Heart left ventricle (tissue), 16 donors: ENCODE measurements at regions not wholly inside any gene's neighbourhood (a gene's known extent, or its start where the extent isn't known, plus 50 kb on each side); places are given as distances from the start of the nearest gene placed in this dataset.

Source experiments
- ATAC-seq, 4 donors: fragments of 200-7000 bp; cut with Tn5 transposase; one replicate each; pipeline ENCODE4 v1.9.1; 2020 to 2022; ENCODE audit warnings: moderate library complexity in 4 of 4, mild to moderate bottlenecking in 3 of 4, moderate number of reproducible peaks in 1 of 4
- DNase-seq, 5 donors: peaks; one replicate each; pipeline ENCODE4 v3.0.0-alpha.2; 2020
- H3K27ac ChIP-seq, 12 donors: fragments of 200-600 bp; sonication (generic) in 4 of 12; one replicate each; pipeline versions ENCODE4 v1.5.0 to v1.8.0; 2016 to 2022; ENCODE audit warnings: mild to moderate bottlenecking in 2 of 12
- H3K27me3 ChIP-seq, 9 donors: fragments of 200-600 bp; sonication (generic) in 2 of 9; one replicate each; pipeline versions ENCODE4 v1.5.1 to v1.8.0; 2016 to 2022; ENCODE audit warnings: mild to moderate bottlenecking in 3 of 9
- H3K36me3 ChIP-seq, 9 donors: fragments of 200-600 bp; sonication (generic) in 2 of 9; one replicate each; pipeline versions ENCODE4 v1.5.0 to v1.8.0; 2018 to 2022; ENCODE audit warnings: mild to moderate bottlenecking in 2 of 9
- H3K4me1 ChIP-seq, 12 donors: fragments of 200-600 bp; sonication (generic) in 4 of 12; one replicate each; pipeline versions ENCODE4 v1.5.0 to v1.8.0; 2016 to 2022; ENCODE audit warnings: mild to moderate bottlenecking in 3 of 12
- H3K4me3 ChIP-seq, 12 donors: fragments of 200-600 bp; sonication (generic) in 4 of 12; one replicate each; pipeline versions ENCODE4 v1.5.0 to v1.8.0; 2017 to 2022; ENCODE audit warnings: mild to moderate bottlenecking in 9 of 12, moderate library complexity in 4 of 12
- H3K9me3 ChIP-seq, 12 donors: fragments of 200-600 bp; sonication (generic) in 4 of 12; one replicate each; pipeline versions ENCODE4 v1.5.0 to v1.8.0; 2016 to 2022; ENCODE audit warnings: mild to moderate bottlenecking in 1 of 12
- CTCF ChIP-seq, 12 donors: fragments of 200-600 bp; sonication (generic) in 4 of 12; IDR thresholded peaks; one replicate each; pipeline versions ENCODE4 v1.5.0 to v1.8.0; 2018 to 2022; ENCODE audit warnings: antibody characterized with exemption in 12 of 12, mild to moderate bottlenecking in 5 of 12
- POLR2A ChIP-seq, 2 donors: fragments of 450-650 bp; IDR thresholded peaks; one replicate each; pipeline ENCODE4 v1.6.1; 2017; ENCODE audit warnings: antibody characterized with exemption in 2 of 2, mild to moderate bottlenecking in 2 of 2, moderate library complexity in 2 of 2
- WGBS, 4 donors: extraction: QIAGEN DNeasy Blood & Tissue Kit in 2 of 4; methylation state at CpG; one replicate each; pipeline versions ENCODE4 v1.1.5 to v1.1.7; 2013 to 2018; 5-methylcytosine and 5-hydroxymethylcytosine counted together
- intact Hi-C, 10 donors: fragments of 100-400 bp; cut with DNase I; formaldehyde crosslinking; loops; one replicate each; pipeline versions ENCODE4 v1.11.1 to v1.14.2; 2022
- donor health status: ischemic (EF 13 %, LVEDD 7.1; RV severe dilation, severe dysfunction).
- donor health status: healthy with polysubstance abuse.
- donor health status: DM: no; HTN: yes; CAD: no.
- donor health status: DM: no; HTN: no; CAD: no.
- donor health status: ischemic (EF 25% LVEDD 6.9; RV normal size, moderate dysfunction).
- donor health status: ischemic (EF 25% LVEDD 5.7; RV mildly dilated, moderate dysfunction).
- donor health status: healthy.
- donor health status: DM: yes; HTN: yes; CAD: no.
- donor health status: ischemic (EF 35%, LVEDD 5.7; RV mildly dilated, moderate dysfunction).
- donor health status: nonischemic (EF 11% LVEDD 7.7; RV severe dilation, severe dysfunction).
- donor health status: DM: yes; HTN: yes; CAD: no.
- donor health status: PGD.
- donor health status: ischemic (EF 29% LVEDD 5.4; RV normal size, mild dysfunction).
- donor health status: nonischemic (EF 23%, LVEDD 6.1; RV moderate dilation, normal function).

- Histone ChIP-seq H3K4me3 (no peak overlapping the region), H3K36me3 (no peaks in the 10 kb centered on the region), H3K27ac (no peak overlapping the region), H3K9me3 (no peaks in the 10 kb centered on the region), H3K27me3 (peaks cover 0 to 7% (median 0%) of the 10 kb centered on the region in 9 donors), H3K4me1 (no peaks in the 10 kb centered on the region)
- WGBS, 4 donors: 82 to 89% (median 83%) methylated on average over 5 of the region's 5 CpGs
- ATAC-seq (no peak), DNase-seq (no peak)
- TF ChIP-seq POLR2A (IDR thresholded peaks at IDR 0.05) (no peak), CTCF (IDR thresholded peaks at IDR 0.05) (no peak)
- intact Hi-C loops: no loop called here
Measured at GRCh38 chr10:121054874-121055273, 203.7 kb downstream of the WDR11 start.

- Histone ChIP-seq H3K4me1 (no peaks in the 10 kb centered on the region), H3K36me3 (no peaks in the 10 kb centered on the region), H3K4me3 (no peak overlapping the region), H3K27me3 (peaks cover 0 to 7% (median 0%) of the 10 kb centered on the region in 9 donors), H3K9me3 (no peaks in the 10 kb centered on the region), H3K27ac (no peak overlapping the region)
- WGBS, 4 donors: 68 to 75% (median 71%) methylated on average over 4 of the region's 4 CpGs
- ATAC-seq (no peak), DNase-seq (no peak)
- TF ChIP-seq POLR2A (IDR thresholded peaks at IDR 0.05) (no peak), CTCF (IDR thresholded peaks at IDR 0.05) (no peak)
- intact Hi-C loops: no loop called here
Measured at GRCh38 chr10:121057269-121057668, 206.1 kb downstream of the WDR11 start.

GRCh38 chr10:121058082-121058481 lies 206.9 kb downstream of the WDR11 start:
- Histone ChIP-seq H3K9me3 (no peaks in the 10 kb centered on the region), H3K4me3 (no peak overlapping the region), H3K27ac (no peak overlapping the region), H3K36me3 (no peaks in the 10 kb centered on the region), H3K4me1 (no peaks in the 10 kb centered on the region), H3K27me3 (peaks cover 0 to 7% (median 0%) of the 10 kb centered on the region in 9 donors)
- intact Hi-C loops: no loop called here
- DNase-seq: no peak
- ATAC-seq: no peak
- TF ChIP-seq POLR2A (IDR thresholded peaks at IDR 0.05): no peak
- TF ChIP-seq CTCF (IDR thresholded peaks at IDR 0.05): no peak
- WGBS, 4 donors: 86 to 93% (median 92%) methylated on average over 6 of the region's 6 CpGs

- H3K27ac ChIP-seq: no peak overlapping the region
- ATAC-seq (no peak), DNase-seq (no peak)
- intact Hi-C loops: no loop called here
- H3K36me3 ChIP-seq: no peaks in the 10 kb centered on the region
- WGBS, 4 donors: 63 to 76% (median 70%) methylated on average over 4 of the region's 4 CpGs
- H3K4me3 ChIP-seq: no peak overlapping the region
- peaks cover 0 to 7% (median 0%) of the 10 kb centered on the region in 9 donors for H3K27me3 ChIP-seq
- no peak for TF ChIP-seq POLR2A (IDR thresholded peaks at IDR 0.05)
- no peak for TF ChIP-seq CTCF (IDR thresholded peaks at IDR 0.05)
- H3K4me1 ChIP-seq: no peaks in the 10 kb centered on the region
- no peaks in the 10 kb centered on the region for H3K9me3 ChIP-seq
Measured at GRCh38 chr10:121059351-121059750, 208.2 kb downstream of the WDR11 start.
